Activated naive CD4-positive, alpha-beta T cell treated with Interleukin-2 at 50 U/mL for 16 hours (primary cell): ENCODE measurements at regions not wholly inside any gene's neighbourhood (a gene's known extent, or its start where the extent isn't known, plus 50 kb on each side); places are given as distances from the start of the nearest gene placed in this dataset.
"Not testable (repeated sequence)": the region's sequence is repeated elsewhere in the genome, so short reads cannot be mapped to it uniquely, and the experiment has no call there.

Experiments
- DNase-seq: peaks from one replicate; pipeline ENCODE4 v3.0.0-alpha.2; 2020

DNA sequence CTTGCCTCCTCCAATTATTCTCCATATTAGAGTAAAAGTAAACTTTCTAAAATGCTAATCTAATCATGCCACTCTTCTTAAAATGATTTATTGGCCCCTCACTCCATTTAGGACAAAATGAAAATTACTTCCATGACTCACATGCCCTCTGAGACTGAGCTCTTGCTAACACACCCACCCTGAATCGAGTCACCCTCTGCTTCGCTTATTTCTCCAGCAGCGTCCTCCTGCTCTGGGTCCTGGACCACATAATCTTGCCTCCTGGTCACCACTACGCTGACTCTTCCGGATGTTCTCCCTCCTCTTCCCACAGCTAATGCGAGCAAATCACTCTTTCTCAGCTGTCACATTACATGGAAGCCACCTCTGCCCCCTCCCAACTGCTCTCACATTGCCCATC is 384.0 kb upstream of the FZD8 start:
- DNase-seq, result no peak

DNA sequence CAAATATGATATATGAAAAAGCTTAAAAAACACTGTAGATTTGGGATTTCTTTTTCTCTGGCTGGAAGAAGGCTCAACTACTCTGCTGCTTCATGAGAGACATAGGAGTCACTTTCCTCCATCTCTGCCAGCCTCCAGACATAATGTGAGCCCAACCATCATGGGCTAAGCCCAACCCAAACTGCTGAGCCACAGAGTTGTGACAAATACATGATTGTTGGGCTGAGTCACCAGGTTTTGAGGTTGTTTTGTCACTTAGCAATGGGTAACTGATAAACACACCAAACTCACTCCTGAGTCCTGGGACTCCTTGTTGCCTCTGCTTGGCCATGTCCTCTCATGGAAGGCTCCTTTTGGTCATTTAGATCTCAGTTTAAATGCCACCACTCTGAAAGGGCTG is 381.8 kb upstream of the FZD8 start:
- no peak for DNase-seq

DNA sequence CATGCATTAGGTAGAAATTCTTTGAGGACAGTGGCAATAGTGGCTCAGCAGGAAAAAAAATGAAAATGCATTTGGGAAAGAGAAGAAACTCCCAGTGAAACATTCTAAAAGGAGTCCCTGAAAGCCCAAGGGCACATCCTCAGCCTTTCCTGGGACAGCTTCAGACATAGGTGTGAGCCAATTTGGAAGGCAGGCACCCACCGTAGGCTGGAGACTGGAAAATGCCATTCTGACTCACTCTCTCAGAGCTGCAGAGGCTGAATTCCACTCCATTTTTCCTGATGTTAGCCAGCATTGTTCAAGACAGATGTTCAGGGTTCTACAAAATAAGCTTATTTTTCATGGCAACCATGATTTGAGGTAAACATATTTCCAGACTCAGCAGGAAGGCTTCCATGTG is 379.0 kb upstream of the FZD8 start:
- DNase-seq, result no peak

DNA sequence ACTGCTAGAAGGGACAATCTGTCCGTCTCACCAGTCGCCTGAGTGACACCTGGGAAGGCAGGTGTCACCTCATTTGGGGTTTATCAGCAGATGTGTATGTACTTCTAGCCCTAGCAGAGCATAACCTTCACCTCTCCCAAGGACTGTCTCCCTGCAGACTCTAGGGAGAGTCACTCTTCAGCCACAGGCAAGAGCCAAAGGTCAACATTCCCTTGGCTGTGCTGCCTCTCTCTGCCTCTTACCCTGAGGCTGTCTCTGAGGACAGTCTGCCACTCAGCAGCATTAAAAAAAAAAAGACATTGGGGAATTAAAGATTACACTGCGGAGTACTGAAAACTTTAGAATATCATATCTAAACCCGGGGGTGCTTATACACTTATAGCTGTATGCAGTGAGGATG is 377.7 kb upstream of the FZD8 start:
- DNase-seq, result no peak

DNA sequence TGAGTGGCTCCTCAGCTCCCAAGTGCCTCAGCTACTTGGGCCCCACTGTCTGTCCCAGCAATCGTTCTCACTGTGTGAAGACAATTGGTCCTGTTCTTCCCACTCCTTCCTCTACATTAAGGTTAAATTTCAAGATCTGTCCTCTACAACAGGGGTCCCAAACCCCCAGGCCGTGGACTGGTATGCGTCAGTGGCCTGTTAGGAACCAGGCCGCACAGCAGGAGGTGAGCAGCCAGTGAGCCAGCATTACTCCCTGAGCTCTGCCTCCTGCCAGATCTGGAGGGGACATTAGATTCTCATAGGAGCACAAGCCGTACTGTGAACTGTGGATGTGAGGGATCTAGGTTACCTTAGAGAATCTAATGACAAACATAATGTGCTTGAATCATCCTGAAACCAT is 376.9 kb upstream of the FZD8 start:
- no peak for DNase-seq

DNA sequence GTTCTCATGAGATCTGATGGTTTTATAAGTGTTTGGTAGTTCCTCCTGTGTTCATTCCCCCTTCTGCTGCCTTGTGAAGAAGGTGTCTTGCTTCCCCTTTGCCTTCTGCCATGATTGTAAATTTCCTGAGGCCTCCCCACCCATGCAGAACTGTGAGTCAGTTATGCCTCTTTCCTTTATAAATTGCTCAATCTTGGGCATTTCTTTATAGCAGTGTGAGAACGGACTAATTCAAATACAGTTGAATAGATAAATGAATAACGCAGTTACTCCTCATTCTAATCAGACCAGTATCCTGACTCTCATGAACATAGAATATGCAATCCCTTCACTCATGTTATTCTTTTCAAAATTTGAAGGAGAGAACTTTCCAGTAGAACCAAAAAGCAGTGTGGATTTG is 375.0 kb upstream of the FZD8 start:
- no peak for DNase-seq

DNA sequence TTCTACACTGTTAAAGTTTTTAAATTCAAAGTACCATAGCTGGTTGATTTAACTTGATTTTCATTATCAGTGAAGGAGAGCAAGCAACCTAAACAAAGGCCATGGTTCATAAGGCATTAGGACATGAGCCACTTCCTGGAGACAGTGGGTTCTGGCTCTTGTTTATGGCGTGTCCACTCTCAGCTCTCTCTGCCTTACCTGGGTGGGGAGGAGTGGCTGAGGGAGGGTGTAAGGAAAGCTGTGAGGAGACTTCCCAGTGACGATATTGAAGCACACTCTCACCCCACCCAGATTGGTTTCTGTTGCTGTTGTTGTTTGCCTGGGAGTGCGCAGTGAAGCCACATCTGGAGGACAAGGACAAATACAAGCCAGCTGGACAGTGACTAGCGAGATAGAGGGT is 365.3 kb upstream of the FZD8 start:
- no peak for DNase-seq

DNA sequence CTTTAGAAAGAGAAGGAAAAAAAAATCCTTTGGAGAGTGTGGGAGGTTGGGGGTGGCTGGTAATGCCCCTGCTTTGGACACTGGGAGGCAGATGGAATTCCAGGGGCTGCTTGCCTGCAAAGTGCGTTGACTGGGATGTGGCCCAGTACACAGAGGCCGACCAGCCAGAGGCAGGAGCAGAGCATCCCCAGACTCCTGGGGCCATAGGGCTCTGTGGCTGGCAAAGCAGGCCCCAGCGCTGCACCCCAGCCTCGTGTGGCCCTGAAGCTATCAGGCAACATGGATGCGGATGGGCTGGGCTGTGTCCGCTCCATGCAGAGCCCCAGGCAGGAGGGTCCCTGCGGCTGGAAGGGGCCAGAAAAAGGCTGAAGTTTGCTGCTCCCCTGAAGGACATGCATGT is 361.6 kb upstream of the FZD8 start:
- no peak for DNase-seq

DNA sequence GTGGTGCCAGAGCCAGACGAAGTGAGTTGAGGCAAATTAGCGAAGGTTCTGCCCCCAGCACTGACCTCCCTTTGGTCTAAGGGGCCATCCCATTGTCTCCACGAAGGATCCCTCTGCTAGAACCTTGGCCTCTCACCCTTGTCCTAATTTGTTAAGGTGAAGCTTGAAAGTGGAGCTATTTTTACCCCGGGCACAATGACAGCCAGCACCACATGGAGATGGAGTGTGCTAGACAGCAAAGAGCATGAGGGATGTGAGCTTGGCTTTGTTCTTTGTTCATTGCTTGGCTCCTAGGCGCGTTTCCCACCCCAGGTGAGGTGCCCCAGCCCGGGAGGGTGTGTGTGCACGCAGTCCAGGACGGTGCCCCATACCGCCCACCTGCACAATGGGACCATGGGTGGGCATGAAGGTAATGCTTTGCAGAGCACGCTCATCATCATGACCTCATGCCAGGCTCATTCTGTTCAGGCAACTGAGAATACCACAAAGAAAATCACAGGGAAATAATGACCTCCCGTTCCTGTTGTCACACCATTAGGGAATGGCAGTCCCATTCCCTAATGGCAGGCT is 361.0 kb upstream of the FZD8 start:
- no peak for DNase-seq

DNA sequence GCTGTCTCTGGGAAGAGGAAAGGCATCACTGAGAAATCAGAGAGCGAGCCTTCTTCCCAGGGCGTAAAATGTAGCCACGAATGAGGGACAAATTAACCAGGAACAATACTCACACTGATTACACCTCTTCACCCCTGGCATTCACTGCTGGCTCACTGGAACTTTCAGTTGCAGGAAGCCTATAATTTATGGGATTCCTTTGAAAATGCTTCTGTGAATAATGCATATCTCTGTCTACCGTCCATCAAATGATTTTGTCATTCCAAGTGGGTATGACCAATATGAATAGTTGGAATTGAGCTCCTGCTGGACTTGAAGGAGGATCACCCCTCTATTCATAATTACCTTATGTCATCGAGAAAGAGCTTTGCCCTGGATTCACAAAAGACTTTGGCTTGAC is 360.3 kb upstream of the FZD8 start:
- no peak for DNase-seq

DNA sequence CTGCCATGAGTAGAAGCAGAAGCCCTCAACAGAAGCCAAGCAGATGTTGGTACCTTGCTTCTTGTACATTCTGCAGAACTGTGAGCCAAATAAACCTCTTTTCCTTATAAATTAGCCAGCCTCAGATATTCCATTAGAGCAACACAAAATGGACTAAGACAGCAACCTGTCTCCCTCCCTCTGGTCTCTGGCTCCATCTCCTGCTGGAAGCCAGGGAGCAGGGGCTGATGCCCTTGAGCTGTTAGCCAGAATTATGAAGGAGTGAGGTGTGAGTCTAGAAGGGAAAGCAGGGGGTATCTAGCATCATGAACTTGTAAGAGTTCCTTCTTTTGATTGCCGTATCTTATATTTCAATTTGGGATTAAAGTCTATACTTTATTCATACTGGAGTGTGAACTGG is 358.7 kb upstream of the FZD8 start:
- DNase-seq, result not testable (repeated sequence)

DNA sequence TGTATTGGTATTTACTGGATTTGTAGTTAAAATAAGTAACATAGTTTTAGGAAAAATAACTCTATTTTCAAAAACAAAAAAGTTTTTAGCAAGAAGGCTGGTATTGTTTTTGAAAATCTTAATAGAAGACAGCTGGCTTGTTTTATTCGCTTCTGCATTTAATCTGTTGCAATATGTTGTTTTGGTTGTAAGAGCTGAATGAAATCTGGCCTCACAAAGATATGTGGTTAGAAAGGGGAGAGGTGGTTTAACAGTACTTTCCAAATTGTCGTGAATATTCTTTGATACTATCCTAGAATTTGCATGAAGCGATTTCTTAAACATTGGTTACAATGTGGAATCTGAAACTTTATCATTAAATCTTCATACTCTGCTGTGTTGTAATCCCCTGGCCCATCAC is 355.9 kb upstream of the FZD8 start:
- DNase-seq, result no peak

DNA sequence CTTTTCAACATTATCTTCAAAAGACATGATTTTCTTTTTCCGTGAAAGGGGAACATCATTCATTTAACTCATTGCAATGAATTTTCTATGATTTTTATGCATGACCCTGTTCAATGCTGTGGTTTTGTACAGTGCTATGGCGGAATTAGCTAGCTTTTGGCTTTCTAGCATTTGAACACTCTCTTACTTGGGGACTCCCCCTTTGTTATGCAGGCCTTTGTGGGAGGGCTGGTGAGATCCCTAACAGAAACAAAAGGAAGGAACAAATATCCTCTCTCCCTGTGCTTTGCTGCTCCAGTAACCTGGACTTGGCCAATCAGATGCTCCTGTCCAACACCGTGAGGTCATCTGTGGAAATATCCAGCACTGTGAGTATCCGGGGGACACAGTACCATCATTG is 353.4 kb upstream of the FZD8 start:
- no peak for DNase-seq

DNA sequence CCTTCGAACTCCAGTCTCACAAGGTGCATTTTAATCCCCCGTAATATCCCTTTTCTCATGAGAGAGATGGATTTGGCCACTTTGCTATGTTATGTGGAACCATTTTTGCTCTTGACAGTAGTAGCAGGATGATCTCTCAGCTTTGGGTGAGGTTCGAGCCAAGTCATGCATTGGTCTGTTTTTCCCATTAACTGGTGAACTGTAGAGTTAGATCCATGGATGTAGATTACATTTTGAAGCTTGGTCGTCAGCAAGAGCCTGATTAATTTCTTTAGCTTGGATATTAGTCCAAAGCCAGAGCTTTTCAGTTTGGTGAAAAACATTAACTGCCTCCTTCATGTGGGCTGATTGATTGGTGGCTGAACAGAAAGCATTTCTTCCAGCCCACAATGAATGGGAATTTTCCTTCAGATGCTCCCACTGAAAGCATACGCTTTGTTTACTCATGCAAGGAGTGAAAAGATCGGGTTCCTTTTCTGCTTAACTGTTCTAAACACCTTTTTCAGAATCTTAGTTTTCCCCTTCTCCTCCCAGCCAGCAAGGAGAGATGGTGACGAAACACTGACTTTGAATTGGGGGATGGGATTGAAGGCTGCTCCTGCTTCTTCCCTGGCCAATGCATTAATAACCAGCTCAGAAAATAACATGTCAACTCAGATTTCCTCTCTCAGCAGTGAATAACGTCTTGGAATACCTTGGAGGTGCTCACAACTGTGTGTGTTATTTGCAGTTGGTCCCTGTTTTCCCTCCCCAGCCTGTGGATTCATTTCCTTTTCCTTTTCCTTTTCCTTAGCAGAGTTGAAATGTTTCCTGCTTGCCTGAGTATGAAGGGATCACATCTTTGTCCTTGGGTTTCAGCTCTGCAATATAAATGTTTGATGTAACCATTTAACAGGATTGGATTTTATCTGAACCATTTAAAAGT is 351.8 kb upstream of the FZD8 start:
- DNase-seq, result no peak

DNA sequence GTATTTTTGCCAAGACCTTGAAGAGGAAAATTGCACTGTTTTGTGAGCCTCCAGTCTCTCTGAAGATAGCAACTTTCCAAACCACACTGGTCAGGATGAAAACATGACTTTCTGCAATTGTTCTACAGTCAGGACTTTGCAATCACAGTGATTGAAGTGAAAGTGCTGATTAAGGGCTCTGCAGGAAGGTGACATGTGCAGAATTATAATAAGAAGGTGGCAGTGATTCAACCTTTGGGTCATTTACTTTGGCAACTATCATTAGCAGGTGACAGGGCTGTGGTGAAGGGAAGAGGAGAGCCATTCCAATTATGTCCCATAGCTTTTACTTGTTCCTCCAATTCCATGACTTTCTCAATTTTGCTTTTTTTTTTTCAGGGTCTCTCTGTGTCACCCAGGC is 350.0 kb upstream of the FZD8 start:
- no peak for DNase-seq

DNA sequence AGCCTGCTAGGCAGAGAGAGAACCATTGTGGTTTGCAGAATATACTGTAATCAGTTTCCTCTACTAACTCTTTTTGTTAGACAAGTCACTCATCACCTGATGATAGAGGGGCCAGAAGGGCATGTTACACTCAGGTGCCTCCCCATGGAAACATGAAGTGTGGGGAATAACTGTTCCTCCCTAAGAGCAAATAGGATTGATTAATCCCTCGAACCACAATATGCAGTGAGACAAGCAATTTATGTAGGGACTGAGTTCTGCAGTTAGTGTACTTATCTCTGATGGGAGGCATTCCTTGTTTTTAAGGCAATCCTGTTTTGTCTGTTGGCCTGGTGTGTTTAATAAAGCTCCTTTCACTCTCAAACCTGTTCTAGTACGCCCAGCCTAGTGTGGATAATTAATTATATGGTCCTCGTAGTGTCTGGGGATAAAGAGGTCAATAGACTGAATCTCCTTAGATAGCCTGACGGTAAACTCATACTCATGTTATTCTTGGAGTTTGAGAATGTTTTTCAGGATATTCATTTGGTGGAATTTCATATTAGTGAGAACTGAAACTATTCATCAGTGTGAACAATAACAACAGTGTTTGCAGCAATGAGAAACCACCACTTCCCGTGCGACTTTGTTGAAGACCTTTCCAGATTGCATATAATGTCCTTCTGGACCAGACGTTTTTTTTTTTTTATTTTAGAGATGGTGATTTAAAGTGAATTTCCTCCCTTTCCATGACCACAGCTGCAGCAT is 344.8 kb upstream of the FZD8 start:
- DNase-seq, result no peak

DNA sequence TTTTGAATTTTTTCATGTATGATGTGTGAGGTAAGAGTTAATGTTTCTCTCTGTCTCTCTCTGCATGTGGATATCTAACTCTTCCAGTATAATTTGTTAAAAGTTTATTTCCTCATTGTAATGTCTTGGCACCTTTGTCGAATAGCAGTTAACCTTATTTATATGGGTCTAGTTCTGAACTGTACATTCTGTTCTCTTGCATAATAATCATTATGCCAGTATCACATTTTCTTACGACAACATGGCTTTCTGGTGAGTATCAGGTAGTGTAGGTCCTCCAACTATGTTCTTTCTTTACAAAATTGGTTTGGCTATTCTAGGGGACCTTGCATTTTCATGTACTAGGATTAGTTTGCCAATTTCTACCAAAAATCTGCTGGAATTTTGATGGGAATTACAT is 337.0 kb upstream of the FZD8 start:
- no peak for DNase-seq

DNA sequence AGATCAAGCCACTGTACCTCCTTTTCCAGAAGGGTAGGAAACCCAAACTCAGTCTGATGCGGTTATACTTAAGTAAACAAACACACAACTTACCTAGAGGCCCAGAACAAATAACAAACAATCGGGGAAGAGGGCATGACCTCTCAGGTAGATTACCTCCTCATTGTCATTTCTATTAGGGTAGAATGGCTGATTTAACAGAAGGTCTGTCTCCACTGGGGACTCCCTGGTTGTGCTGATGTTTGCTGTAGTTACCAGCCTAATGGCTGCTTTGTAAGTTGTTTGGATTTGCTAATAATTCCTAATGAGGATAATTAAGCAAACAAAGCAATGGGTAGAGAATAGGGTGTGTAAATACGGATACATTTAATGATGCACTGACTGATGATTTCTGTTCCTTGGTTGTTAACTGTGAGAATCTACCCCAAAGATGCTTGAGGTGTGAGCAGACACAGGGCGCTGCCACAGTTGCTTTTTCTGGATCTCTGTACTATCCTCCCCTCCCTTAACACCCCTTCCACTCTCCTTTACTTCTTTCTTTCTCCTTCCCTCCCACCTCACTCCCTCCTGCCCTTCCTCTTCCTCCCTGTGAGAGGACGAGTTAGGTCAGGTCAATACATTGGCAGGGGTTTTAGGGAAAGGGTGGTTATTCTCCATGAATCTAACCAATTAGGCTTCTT is 332.0 kb upstream of the FZD8 start:
- DNase-seq, result not testable (repeated sequence)

DNA sequence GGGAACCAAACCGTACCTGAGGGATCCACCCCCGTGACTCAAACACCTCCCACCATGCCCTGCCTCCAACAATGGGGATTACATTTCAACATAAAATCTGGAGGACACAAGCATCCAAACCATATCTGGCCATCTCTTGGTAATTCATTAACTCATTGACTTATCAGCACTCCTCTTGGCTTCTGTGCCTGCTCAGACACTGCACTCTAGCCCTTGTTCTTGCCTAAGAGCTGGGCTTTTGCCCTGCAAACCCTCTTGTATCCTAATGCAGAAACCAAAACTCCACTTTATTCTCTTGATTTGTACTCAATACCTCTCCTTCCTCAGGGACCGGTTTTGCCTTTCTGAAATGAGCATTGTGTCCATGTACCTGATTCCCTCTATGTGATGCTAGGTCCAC is 330.2 kb upstream of the FZD8 start:
- DNase-seq, result no peak

DNA sequence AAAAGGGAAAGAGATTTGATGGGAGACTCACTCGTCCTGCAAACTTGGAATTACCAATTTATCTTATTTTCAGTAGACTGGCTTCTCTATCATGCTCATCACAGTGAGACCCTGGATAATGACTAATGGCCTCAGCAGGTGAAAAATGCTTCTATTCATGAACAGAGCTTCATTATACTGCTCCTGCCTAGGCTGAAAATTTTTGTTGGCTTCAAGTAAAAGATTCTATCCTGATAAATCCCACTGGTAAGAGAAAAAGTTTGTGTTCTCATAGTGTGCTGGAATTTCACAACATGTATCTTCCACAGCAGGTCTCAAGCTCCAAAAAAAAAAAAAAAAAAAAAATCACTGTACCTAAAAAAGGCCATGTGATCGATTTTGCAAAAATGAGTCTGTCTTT is 329.3 kb upstream of the FZD8 start:
- no peak for DNase-seq

DNA sequence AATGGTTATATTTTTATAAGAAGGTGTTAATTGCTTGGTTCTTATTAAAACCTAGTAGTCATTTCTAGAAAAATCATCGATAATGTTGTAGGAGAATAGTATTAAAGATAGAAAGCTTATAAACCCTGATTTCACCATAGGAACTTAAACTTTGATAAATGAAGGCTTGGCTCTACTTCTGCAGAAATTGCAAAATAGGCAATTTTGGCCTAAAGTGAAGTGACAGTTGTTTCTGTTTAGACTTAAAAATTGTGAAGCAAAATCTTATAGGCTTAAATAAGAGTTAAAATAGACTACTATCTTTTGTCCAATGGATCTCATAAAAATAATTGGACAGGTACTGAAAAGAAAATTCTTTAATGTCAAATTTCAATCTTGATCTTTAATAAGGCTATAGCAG is 321.6 kb upstream of the FZD8 start:
- no peak for DNase-seq

DNA sequence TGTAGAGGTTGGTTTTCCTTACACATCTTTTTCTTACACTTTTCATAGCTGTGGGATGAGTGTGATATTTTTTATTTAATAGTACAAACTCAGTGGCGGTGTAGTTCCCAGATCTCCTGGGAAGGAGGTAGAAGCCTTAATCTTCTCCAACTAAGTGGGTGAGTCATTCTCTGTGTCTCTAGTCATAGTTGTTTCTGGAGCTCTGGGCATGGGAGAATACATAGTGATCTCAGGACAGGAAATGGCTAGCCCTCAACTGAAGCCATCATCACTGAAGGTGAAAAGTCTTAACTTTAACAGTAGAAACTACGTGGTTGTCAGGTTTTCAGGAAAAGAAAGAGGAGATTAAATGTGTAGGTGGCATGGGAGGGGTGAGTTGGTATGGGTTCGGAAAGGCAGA is 319.4 kb upstream of the FZD8 start:
- no peak for DNase-seq

DNA sequence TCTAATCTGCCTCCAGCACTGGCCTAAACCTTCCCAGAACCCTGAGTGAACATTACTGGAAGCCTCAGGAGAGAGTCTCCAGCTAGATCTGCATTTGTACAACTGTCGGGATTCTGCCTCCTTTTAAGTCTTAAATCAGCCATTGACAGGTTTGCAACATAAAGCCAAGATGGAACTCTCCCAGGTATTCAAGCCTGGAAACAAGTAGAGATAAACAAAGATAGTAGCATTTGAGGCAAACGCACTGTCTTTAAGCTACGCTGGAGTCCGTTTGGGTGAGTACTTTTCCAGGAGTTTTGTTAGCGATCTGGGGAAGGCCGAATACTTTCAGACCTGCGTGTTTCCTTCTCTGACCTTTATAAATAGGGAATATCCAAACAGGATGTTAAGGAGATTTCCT is 317.2 kb upstream of the FZD8 start:
- no peak for DNase-seq

DNA sequence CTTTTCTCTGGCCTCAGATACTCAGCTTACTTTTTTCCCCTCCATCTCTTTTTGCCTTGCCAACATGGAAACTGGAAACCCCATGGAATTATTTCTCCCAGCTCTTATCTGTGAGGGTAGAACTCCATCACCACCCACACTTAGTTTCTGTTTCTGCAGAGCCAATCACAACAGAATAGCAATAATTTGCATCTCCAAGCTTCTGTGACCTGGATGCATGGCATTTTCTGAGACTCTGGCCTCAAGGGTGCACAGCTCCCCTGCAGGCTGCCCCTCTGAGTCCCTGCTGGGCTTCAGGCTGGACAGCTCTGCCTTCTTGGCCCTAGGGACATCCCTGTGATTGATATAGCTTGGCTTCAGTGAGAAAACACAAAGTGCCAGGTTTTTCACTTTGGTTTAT is 316.5 kb upstream of the FZD8 start:
- not testable (repeated sequence) for DNase-seq
